ENCODE measurements at regions not wholly inside any gene's neighbourhood (a gene's known extent, or its start where the extent isn't known, plus 50 kb on each side); places are given as distances from the start of the nearest gene placed in this dataset.
A peak's percentile ranks its signal among the peaks of the same experiment; 100 is the strongest.

GRCh38 chr1:11414926-11415538 lies 63.9 kb upstream of the DISP3 start:
- DNase-seq, result peak; percentile 37 to 78

GRCh38 chr1:11417162-11417561 lies 61.8 kb upstream of the DISP3 start:
- DNase-seq, result peak; percentile 78 to 92

GRCh38 chr1:11418056-11418455 lies 60.9 kb upstream of the DISP3 start:
- no peak for DNase-seq

GRCh38 chr1:11421443-11421842 lies 57.5 kb upstream of the DISP3 start:
- no peak for DNase-seq

- peak; percentile 30 to 41 for DNase-seq
Measured at GRCh38 chr1:11422686-11423085, 56.3 kb upstream of the DISP3 start.

GRCh38 chr1:11426617-11427016 lies 52.3 kb upstream of the DISP3 start:
- no peak for DNase-seq

GRCh38 chr1:11428789-11429188 lies 50.2 kb upstream of the DISP3 start:
- no peak for DNase-seq
